Osteocyte (in vitro differentiated cells): ENCODE measurements at regions not wholly inside any gene's neighbourhood (a gene's known extent, or its start where the extent isn't known, plus 50 kb on each side); places are given as distances from the start of the nearest gene placed in this dataset.
A peak's percentile ranks its signal among the peaks of the same experiment; 100 is the strongest.

ENCODE experiments used
- DNase-seq: peaks from one replicate; pipeline ENCODE4 v3.0.0; 2021; ENCODE audit warnings: mixed read lengths; ENCODE audit not compliant: unreplicated experiment; ENCODE audit errors: extremely low spot score
- H3K27ac Mint-ChIP-seq: one replicate; pipeline ENCODE4 v1.8.0; 2021; ENCODE audit warnings: mild to moderate bottlenecking, mixed read lengths; ENCODE audit not compliant: unreplicated experiment
- H3K27me3 Mint-ChIP-seq: one replicate; pipeline ENCODE4 v1.8.0; 2021; ENCODE audit warnings: mixed read lengths; ENCODE audit not compliant: unreplicated experiment
- H3K36me3 Mint-ChIP-seq: one replicate; pipeline ENCODE4 v1.8.0; 2021; ENCODE audit warnings: mixed read lengths; ENCODE audit not compliant: unreplicated experiment
- H3K4me1 Mint-ChIP-seq: one replicate; pipeline ENCODE4 v1.8.0; 2021; ENCODE audit warnings: mixed read lengths; ENCODE audit not compliant: unreplicated experiment
- H3K4me3 Mint-ChIP-seq: one replicate; pipeline ENCODE4 v1.8.0; 2021; ENCODE audit warnings: mild to moderate bottlenecking, moderate library complexity, mixed read lengths; ENCODE audit not compliant: unreplicated experiment
- H3K9me3 Mint-ChIP-seq: one replicate; pipeline ENCODE4 v1.8.0; 2021; ENCODE audit warnings: mixed read lengths; ENCODE audit not compliant: unreplicated experiment
- CTCF ChIP-seq: fragments of 200-600 bp; sonication (generic); IDR thresholded peaks from 2 replicates; pipeline ENCODE4 v1.5.0; 2021; ENCODE audit warnings: antibody characterized with exemption, mild to moderate bottlenecking, moderate library complexity

GRCh38 chr2:216992056-216992675 is 132.3 kb upstream of the TNP1 start:
- Mint-ChIP-seq H3K9me3 (peaks cover 7% of the 10 kb centered on the region), H3K36me3 (peaks cover 6% of the 10 kb centered on the region), H3K4me3 (no peak overlapping the region), H3K27me3 (peaks cover 2% of the 10 kb centered on the region), H3K27ac (peak overlapping the region; percentile 74), H3K4me1 (peaks cover 45% of the 10 kb centered on the region)
- no peak for DNase-seq
- no peak for TF ChIP-seq CTCF

- peaks cover 7% of the 10 kb centered on the region for H3K9me3 Mint-ChIP-seq
- peaks cover 45% of the 10 kb centered on the region for H3K4me1 Mint-ChIP-seq
- peaks cover 2% of the 10 kb centered on the region for H3K27me3 Mint-ChIP-seq
- no peak for DNase-seq
- no peak for TF ChIP-seq CTCF
- peak overlapping the region; percentile 74 for H3K27ac Mint-ChIP-seq
- no peak overlapping the region for H3K4me3 Mint-ChIP-seq
- peaks cover 6% of the 10 kb centered on the region for H3K36me3 Mint-ChIP-seq
Measured at GRCh38 chr2:216991563-216991962, 131.7 kb upstream of the TNP1 start.

- Mint-ChIP-seq H3K36me3 (peaks cover 6% of the 10 kb centered on the region), H3K4me1 (peaks cover 56% of the 10 kb centered on the region), H3K9me3 (peaks cover 7% of the 10 kb centered on the region), H3K4me3 (no peak overlapping the region), H3K27me3 (peaks cover 2% of the 10 kb centered on the region), H3K27ac (peak overlapping the region; percentile 10)
- DNase-seq: no peak
- TF ChIP-seq CTCF: peak; percentile 28
Measured at GRCh38 chr2:216989340-216990129, 129.7 kb upstream of the TNP1 start.

GRCh38 chr2:216987252-216987821 is 127.5 kb upstream of the TNP1 start:
- H3K9me3 Mint-ChIP-seq: peaks cover 7% of the 10 kb centered on the region
- DNase-seq: no peak
- H3K4me1 Mint-ChIP-seq: peaks cover 55% of the 10 kb centered on the region
- H3K27me3 Mint-ChIP-seq: peaks cover 2% of the 10 kb centered on the region
- no peak overlapping the region for H3K27ac Mint-ChIP-seq
- H3K36me3 Mint-ChIP-seq: peaks cover 6% of the 10 kb centered on the region
- TF ChIP-seq CTCF: no peak
- H3K4me3 Mint-ChIP-seq: no peak overlapping the region

GRCh38 chr2:216985658-216986141 is 125.8 kb upstream of the TNP1 start:
- H3K27ac Mint-ChIP-seq: peak overlapping the region; percentile 60
- peaks cover 5% of the 10 kb centered on the region for H3K36me3 Mint-ChIP-seq
- H3K9me3 Mint-ChIP-seq: peaks cover 10% of the 10 kb centered on the region
- no peak overlapping the region for H3K4me3 Mint-ChIP-seq
- H3K4me1 Mint-ChIP-seq: peaks cover 40% of the 10 kb centered on the region
- no peak for TF ChIP-seq CTCF
- DNase-seq: no peak
- H3K27me3 Mint-ChIP-seq: peaks cover 3% of the 10 kb centered on the region
